HG02870 (cell line): ENCODE measurements at regions not wholly inside any gene's neighbourhood (a gene's known extent, or its start where the extent isn't known, plus 50 kb on each side); places are given as distances from the start of the nearest gene placed in this dataset.

Source experiments
- ATAC-seq: cut with Tn5 transposase; IDR thresholded peaks from one replicate; pipeline ENCODE4 v1.9.1; 2021; ENCODE audit warnings: mild to moderate bottlenecking, moderate library complexity; ENCODE audit not compliant: unreplicated experiment

DNA sequence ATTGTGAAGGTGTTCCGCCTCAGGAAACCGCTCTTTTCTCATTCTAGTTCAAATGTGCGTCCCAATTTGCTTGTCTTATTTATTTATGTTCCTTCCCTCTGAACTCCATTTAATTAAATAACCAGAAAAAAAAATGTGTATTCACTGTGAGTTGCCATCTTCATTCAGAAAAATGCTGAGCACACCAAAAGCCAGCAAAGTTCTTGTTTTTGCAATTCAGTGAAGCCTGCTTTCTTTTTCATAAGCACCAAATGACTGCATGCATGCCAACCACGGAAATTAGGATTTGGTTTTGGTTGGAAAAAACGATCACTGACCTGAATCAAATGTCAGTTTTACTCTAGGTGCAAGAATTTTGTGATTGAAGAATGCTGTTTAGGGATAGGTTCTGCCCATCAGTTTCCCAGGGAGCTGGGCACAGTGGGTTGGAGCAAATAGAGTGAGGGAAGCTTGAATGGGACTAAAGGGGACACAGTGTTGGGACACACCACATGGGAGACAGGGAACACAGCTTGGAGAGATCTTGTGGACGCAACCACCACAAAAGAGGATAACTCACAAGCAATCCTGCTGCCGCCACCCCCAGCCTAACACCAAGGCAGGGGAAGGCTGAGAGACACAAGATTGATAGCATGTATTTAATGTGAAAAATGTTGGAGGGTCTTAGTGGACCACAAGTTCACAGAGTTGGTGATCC, 183.4 kb upstream of the GALNT2 start:
- ATAC-seq = no peak

DNA sequence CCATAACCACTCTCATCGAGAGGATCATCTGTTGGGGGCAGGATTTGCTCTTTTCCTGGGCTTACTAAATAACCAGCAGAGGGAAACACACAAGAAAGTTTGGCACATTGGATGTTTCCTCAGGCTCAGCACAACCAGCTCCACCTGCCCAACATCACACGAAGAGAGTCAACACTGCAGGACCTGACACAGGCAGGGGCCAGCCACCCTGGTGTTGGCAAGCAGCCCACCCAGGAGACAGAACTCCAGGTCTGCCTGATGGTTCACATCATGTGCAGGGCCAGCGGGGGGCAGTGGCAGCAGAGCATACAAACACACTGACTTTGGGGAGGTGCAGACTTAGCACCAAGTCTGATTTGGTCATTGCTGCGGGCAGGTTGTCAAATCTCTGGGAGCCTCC, 182.3 kb upstream of the GALNT2 start:
- no peak for ATAC-seq

DNA sequence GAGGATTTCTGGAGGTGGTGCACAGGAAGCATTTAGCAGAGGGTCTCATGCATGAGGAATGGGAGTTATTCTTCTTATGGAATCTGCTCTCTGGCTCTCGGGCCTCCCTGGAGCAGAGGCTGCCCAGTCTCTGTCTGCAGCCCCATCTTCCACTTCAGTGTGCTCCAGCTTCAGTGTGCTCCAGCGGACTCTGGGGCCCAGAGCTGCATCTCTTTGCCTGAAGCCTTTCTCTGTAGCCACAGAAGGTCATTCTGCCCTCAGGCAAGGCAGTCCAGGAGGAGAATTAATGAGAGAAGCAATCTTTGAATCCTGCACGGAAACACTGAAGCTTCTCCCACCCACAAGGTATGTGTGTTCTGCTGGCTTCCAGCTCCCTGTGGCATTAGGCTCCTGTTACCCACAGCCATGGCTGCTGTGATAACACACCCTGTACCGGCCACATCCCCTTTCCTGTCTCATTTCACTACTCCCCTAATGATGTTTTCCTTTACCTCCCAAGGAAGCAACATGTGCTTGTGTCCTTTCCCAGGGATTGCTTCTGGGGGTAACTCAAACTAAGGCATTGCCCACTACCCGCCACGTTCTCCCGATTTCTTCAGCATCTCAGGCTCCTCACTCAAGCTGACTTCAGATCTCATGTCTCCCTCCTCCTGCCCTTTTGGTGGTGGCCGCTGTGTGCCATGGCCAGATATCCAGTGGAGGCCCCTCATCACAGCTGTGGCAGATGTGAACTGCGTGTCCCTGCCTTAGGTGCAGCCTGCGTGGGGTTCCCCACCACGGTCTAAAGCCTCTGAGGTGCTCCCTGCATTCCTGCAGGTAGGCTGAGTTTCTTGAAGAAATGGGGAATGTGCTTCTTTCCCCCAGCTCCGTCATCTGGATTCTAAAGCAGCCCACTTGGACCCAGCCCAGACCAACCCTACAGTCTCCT, 181.2 kb upstream of the GALNT2 start:
- ATAC-seq = no peak

DNA sequence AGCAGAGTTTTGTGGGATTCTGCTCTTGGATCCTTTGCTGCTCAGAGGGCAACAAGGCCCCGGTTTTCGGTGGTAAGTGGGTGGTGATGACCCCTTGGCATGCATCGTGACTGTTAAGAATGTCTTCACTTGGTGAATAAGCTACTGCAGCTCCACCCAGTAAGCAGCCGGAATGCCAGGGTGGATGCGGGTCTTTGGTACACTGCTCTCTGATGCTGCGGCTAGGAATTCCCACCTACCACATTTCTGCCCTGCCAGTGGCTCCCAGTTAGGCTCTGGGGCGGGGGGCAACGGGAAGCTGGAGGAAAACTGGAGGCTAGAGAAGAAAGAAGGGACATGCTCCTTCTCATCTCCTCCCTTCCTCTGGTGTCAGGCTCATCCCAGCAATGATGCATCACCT, 180.4 kb upstream of the GALNT2 start:
- no peak for ATAC-seq

DNA sequence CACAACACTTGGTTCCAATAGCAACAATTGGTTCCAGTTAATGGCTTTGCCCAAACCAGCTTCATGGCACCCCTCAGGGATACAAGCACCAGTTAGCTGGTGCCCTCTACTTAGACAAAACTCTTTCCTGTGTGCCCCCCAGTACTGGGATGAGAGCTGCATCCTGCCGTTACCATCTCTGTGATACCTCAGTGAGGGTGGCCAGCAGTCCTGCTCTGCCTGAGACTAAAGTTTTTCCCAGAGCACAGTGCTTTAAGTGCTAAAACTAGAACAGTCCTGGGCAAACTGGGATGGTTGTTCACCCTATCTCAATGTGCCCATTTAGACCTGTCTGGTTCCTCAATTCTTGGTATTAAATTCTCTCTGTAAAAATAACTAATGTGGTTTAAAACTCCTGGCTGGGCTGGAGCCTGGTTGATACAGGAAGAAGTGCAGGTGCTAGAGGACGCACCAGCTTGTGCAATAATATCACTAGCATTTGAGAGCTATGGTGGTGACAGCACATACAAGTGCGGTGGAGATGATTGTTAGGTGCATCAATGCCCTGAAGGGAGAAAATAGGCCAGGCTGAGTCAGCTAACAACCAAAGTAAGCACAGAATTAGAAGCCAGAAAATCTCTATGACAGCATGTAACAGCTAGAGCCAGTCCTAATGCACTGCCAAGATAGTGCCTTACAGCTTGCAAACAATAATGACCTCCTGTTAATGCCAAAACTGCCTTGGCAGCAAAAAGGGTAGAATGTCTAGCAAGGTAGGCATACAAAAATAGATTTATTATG, 179.8 kb upstream of the GALNT2 start:
- ATAC-seq = no peak

DNA sequence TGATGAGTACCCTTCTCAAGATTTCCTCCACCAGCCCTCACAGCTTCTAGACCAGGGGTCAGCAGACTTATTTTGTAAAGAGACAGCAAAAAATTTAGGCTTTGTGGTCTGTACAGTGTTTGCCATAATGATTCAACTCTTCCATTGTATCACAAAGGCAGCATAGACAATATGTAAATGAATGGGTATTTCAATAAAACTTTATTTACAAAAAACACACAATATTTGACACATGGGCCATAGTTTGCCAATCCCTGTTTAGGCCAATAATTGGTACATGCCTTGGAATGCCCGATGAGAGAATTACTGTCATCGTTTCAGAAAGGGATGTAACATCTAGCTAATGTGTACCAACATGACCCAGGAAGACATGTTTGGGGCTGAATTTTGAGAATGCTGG, 178.9 kb upstream of the GALNT2 start:
- ATAC-seq = no peak

DNA sequence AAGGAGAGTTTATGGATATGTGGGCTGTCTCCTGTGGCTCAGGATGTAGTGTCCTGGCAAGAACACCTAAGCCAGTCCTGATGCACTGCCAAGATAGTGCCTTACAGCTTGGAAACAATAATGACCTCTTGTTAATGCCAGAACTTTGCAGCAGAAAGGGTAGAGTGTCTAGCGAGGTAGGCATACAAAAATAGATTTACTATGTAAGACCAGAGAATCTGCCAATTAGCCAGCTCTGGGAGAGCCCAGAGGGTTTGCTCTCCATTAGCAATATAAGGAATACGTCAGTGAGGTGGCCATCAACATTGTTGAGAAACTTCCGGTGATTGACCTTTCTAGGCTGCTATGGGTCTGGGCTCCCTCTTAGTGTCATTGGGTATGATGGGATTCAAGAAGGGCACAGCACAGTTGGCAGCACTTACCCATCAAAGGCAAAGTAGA, 178.5 kb upstream of the GALNT2 start:
- ATAC-seq = no peak

DNA sequence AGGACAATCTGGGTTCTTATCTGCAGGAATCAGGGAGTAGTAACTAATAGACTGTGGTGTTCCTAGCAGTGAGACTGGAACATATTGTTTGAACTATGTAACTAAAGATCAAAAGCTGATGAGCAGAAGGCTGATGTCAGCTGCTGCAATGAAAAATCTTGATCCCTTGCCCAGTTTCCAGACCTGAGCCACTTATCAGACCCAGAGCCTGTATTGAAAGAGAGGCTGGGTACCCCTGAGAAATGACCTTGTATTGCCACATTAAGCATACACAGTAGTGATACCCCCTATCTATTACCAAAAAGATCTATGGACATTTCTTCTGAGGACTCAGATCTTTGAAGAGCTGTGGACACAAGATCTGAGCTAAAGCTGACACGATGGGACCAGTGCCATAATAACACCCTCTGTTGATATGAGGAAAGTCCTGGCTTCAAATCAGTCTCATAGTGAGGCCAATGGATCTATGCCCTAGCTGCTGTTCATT, 178.0 kb upstream of the GALNT2 start:
- ATAC-seq = no peak

DNA sequence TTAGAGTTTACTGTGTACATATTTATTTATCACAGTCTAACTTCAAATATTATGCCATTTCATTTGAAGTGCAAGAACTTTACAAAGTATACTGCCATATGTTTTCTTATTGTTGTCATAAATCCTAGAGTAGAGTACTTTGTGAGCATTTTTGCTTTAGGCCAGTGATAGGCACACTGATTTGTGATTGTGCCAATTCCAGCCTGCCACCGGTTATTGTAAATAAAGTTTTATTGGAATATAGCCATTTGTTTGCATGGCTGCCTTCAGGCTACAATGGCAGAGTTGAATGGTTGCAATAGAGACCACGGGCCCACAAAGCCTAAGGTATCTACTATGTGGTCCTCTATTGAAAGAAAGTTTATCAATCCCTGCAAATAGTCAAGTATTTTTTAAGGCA, 175.8 kb upstream of the GALNT2 start:
- ATAC-seq = no peak

DNA sequence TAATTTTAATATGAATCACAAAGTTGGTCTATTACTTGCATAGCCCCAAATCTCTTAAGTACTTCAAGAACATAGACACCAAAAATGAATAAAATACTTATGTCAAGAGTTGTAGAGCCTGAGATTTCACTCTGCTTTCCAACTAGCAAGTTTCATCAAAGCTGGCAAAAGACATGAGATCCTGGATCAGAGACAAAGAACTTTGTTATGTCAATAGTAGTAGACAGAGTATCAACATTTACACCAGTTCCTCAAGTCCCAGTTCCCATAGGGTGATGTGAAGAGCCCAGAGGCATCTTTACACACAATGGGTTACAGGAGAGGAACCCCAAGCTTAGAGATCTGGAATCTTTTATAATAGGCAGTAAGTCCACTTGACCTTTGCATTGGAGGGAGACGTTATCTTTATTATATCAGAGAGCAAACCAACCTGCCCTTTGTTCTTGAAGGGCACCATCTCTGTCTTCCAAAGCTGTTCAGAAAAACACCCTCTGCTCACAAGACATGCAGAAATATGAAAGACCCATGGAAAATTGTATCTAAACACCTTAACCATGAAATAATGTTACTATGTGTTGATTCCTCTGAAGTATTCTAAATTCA, 174.4 kb upstream of the GALNT2 start:
- ATAC-seq = no peak

DNA sequence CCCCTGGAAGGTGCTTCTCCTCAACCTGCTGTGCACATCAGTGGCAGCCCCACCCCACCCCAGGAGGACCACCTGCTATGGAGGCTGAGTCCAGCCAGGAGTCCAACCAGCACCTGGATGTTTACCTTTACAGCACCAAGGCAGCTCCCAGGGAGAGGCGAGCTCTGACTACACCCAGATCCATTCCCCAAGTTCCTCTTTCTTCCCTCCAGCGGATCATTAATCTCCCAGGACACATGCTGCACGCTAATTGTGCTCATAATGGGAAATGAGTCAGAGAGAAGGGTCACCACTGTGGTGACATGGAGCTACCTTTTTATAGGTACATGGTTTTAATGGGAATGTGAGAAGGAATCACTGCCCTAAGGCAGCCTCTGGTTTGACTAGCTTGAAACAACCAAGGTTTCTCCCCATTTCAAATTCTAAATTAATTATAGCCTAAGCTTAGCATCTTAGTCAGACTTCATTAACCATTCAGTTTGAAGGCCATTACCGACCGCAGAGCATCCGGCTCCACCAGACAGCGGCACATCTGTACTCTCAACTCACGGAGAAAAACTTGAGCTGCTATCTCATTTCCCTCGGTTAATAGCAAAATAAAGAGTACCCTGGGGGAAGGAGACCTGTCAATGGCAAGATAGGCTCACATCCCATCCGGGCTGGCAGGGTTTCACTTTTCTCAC, 173.1 kb upstream of the GALNT2 start:
- no peak for ATAC-seq

DNA sequence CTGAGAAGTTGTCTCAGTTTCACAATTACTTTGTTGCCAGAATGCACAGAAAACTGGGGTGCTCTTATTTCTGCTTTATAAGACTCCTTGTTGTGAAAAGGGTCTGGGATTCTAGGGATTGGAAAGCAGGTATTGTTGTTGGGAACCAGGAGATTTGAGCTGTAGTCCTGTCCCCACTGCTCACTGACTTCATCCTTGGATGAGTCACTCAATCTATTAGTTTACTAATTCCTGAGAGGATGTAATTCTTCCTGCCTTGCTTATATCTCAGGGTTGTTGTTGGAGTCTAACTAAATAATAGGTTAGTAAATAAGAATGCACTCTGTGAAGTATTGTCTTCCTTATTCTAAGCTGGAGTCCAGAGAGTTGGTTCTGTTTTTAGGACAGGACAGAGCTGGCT, 172.5 kb upstream of the GALNT2 start:
- no peak for ATAC-seq

DNA sequence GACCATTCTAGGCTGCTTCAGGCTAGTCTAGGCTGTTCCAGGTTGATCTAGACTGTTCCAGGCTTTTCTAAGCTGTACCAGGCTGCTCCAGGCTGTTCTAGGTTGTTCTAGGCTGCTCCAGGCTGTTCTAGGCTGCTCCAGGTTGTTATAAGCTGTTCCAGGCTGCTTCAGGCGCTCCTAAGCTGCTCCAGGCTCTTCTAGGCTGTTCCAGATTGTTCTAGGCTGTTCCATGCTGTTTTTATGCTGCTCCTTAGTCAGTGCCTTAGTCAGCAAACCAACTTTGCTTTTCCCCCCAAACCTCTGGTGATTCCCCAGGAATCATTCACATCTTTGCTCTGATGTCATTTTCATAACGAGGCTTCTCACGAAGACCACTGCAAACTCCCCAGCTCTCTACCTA, 171.4 kb upstream of the GALNT2 start:
- no peak for ATAC-seq

DNA sequence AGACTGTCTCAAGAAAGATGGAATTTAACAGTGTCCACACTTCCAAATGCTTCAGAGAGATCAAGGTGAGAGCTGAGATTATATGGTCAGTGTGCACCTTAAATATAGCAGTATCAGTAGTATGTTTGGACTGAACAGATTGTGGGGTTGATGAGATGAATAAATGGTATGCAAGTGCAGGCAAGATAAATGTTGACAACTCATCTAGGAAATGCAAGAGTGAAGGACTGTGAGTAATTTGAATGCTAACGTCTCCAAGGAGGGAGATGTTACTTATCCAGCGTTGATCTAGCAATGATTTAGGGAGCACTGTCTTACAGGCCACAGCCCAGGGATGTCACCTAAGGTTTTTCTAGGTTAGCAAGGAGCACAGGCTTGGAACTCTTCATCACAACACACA, 170.7 kb upstream of the GALNT2 start:
- ATAC-seq = no peak

DNA sequence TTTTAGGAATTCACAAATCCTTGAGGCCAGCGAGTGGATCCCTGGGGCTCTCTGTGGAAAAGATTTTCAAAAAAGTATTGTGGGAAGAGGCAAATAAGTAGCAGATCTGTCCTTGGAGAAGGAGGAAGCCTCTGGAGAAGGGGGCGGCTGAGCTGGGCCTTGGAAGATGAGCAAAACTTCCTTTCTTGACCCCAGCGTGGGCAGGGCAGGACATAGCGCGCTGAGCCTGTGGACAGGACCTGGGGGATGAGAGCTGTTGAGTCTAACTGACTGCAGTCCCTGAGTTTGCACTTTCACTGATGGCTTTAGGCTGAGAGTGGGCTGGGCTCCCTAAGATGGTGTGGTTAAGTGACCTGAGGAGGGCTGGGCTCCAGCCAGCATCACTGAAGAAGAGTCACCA, 170.2 kb upstream of the GALNT2 start:
- no peak for ATAC-seq

DNA sequence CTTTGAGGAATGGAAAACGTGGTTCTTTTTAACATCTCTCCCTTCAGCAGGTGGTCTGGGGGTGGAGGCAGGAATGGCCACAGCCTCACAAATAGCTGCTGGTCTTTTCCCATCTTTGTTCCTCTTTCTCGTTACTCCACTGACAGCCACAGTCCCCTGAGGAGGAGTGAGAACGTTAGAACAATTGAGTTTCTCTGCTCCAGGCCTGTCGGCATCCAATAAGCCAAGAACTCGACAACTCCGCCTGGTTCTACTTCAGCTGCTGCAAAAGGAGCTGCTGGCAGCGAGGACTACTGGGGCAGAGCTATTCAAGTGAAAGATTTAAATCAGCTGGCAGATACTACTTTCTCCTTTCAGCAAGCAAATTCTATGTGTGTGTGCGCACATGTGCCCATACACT, 169.5 kb upstream of the GALNT2 start:
- no peak for ATAC-seq

DNA sequence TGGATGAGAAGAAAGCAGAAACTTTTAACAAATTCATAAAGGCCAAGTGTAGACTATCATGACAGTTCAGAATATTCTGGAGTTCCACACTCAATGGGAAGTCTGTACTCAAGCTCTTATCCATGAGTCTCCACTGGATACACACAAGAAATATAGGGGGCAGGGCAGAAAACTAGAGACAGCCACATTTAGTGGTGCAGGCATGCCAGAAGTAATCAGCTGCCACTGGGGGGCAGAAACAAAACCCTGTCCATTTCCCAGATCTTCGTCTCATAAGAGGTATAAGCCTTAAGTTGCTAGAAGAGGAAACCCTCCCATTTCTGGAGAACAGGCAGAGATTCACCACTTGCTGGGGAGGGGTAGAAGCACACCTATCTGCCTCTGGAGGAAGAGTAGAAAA, 166.8 kb upstream of the GALNT2 start:
- ATAC-seq = no peak

DNA sequence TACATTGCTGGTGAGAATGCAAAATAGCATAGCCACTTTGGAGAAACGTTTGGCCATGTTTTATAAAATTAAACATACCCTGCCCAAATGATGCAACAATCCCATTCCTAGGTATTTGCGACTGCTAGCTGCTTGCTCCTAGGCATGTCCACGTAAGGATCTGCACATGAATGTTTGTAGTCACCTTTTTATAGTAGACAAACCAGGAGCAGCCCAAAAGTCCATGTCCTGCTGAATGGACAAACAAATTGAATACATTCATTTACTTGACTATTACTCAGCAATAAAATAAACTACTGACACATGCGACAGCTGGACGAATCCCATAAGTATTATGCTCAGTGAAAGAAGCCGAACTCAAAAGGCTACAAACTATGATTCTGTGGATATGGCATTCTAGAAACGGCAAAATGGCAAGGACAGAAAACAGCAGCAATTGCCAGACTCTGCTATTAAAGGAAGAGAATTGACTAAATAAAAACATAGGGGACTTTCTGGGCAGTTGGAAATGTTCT, 161.9 kb upstream of the GALNT2 start:
- no peak for ATAC-seq

DNA sequence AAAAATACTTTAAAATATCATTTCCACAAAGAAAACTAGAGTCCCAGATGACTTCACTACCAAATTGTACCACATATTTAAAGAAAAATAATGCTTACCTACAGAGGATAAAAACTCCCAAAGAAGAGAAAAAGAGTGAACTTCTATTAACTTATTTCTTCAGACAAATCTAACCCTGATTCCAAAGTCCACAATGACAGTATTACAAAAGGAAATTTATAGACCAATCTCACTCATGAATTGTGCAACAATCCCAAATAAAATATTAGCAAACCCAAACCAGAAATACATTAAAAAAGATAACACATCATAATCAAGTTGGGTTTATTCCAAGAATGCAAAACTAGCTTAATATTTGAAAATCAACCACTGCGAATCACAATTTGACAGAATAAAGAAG, 161.4 kb upstream of the GALNT2 start:
- no peak for ATAC-seq
